HepG2 (cell line): ENCODE measurements at regions not wholly inside any gene's neighbourhood (a gene's known extent, or its start where the extent isn't known, plus 50 kb on each side); places are given as distances from the start of the nearest gene placed in this dataset.

Source experiments
- ATAC-seq: fragments of 200-7000 bp; cut with Tn5 transposase; 3 replicates; pipeline ENCODE4 v1.9.1; 2020; ENCODE audit warnings: mild to moderate bottlenecking, moderate library complexity
- BruUV-seq: library from RNA; stranded (reverse); fragments of 400-500 nt; replicated peaks from 2 replicates; lab custom pipeline; 2021; lab: Mats Ljungman, UMichigan
- CTCF ChIA-PET: fragments of 300-600 bp; formaldehyde crosslinking; extraction: SDS; loops from one replicate; lab custom pipeline; 2021; ENCODE audit warnings: low total read pairs, inconsistent platforms, low intra/inter-chr PET ratio; lab: Yijun Ruan, JAX
- POLR2A ChIA-PET: fragments of 350-600 bp; sonication (Branson Sonifier 250); formaldehyde crosslinking; loops from one replicate; lab custom pipeline; 2020; ENCODE audit warnings: antibody characterized with exemption, inconsistent platforms; lab: Yijun Ruan, JAX
- DNase-seq: peaks from one replicate; pipeline ENCODE4 v3.0.0-alpha.2; 2015; ENCODE audit warnings: low spot score
- FAIRE-seq: peaks from 3 replicates; lab custom pipeline; 2011; peaks lifted over from hg19 to GRCh38; lab: Jason Lieb, UNC
- H2AFZ ChIP-seq: one replicate; pipeline ENCODE4 v1.6.1; 2011; ENCODE audit warnings: low read length, inconsistent platforms
- H3K27ac ChIP-seq: fragments of 300-600 bp; 3 replicates; pipeline ENCODE4 v1.8.0; 2011; ENCODE audit warnings: mixed run types, mild to moderate bottlenecking, mixed read lengths, low read length, inconsistent platforms; ENCODE audit not compliant: insufficient read depth; ENCODE audit errors: extremely low read length
- H3K27me3 ChIP-seq, 2 experiments: fragments of 200-600 bp in 1 of 2; 2 replicates in 1 of 2; 3 replicates in 1 of 2; pipeline versions ENCODE4 v1.6.0 to v1.8.0; 2011; ENCODE audit warnings: low read length in 2 of 2, mild to moderate bottlenecking in 2 of 2, moderate library complexity in 2 of 2, inconsistent platforms in 1 of 2; ENCODE audit not compliant: insufficient read depth in 2 of 2, control insufficient read depth in 1 of 2
- H3K36me3 ChIP-seq, 2 experiments: fragments of 200-600 bp in 1 of 2; replicated peaks in 1 of 2; 2 replicates in 1 of 2; 3 replicates in 1 of 2; pipeline versions ENCODE4 v1.5.1 to v1.8.0; 2011; ENCODE audit warnings: low read length in 2 of 2, inconsistent platforms in 1 of 2; ENCODE audit not compliant: insufficient read depth in 2 of 2, control insufficient read depth in 1 of 2
- H3K4me1 ChIP-seq: 2 replicates; pipeline ENCODE4 v1.5.1; 2012; ENCODE audit warnings: low read length, inconsistent platforms; ENCODE audit not compliant: insufficient read depth
- H3K4me2 ChIP-seq: 2 replicates; pipeline ENCODE4 v1.6.0; 2011; ENCODE audit warnings: low read depth, low read length, inconsistent platforms
- H3K4me3 ChIP-seq, 3 experiments: fragments of 200-600 bp in 1 of 3; sonication (generic), shearing (Covaris generic) in 1 of 3; replicated peaks in 1 of 3; 2 replicates each; pipeline ENCODE4 v1.5.1; 2011 to 2016; ENCODE audit warnings: low read length in 3 of 3, inconsistent platforms in 2 of 3, low read depth in 2 of 3, mild to moderate bottlenecking in 2 of 3, control low read depth in 1 of 3, mixed read lengths in 1 of 3; ENCODE audit not compliant: insufficient read depth in 1 of 3
- H3K79me2 ChIP-seq: one replicate; pipeline ENCODE4 v1.6.1; 2011; ENCODE audit warnings: low read length, inconsistent platforms; ENCODE audit not compliant: insufficient read depth
- H3K9ac ChIP-seq: 2 replicates; pipeline ENCODE4 v1.6.0; 2011; ENCODE audit warnings: mild to moderate bottlenecking, low read depth, low read length, inconsistent platforms; ENCODE audit not compliant: insufficient read depth
- H3K9me3 ChIP-seq: 2 replicates; pipeline ENCODE4 v1.5.1; 2012; ENCODE audit warnings: mild to moderate bottlenecking, low read length
- H4K20me1 ChIP-seq: 2 replicates; pipeline ENCODE4 v1.6.0; 2011; ENCODE audit warnings: inconsistent platforms, mild to moderate bottlenecking, low read length, moderate library complexity; ENCODE audit not compliant: insufficient read depth
- AGO1 ChIP-seq: fragments of 200-400 bp; formaldehyde crosslinking; IDR thresholded peaks from 2 replicates; pipeline ENCODE4 v1.6.1; 2017; ENCODE audit warnings: mild to moderate bottlenecking, low read depth, low read length, moderate library complexity; ENCODE audit not compliant: poor library complexity, severe bottlenecking
- CBX2 ChIP-seq, 2 experiments: fragments of 200-600 bp in 1 of 2; sonication (generic); formaldehyde crosslinking in 1 of 2; IDR thresholded peaks; 2 replicates each; pipeline versions ENCODE4 v1.7.0 to v1.8.1; 2018 to 2022; ENCODE audit warnings: low read depth in 2 of 2, low read length in 1 of 2, mild to moderate bottlenecking in 1 of 2, missing genetic modification reagents in 1 of 2
- DNMT1 ChIP-seq: sonication (generic); formaldehyde crosslinking; IDR thresholded peaks from 2 replicates; pipeline ENCODE4 v1.5.1; 2020; ENCODE audit warnings: mild to moderate bottlenecking, missing genetic modification reagents
- ERF ChIP-seq: IDR thresholded peaks from 2 replicates; pipeline ENCODE4 v1.6.1; 2018; ENCODE audit warnings: missing biosample characterization, missing genetic modification reagents
- FOXK1 ChIP-seq: sonication (generic); formaldehyde crosslinking; IDR thresholded peaks from 2 replicates; pipeline ENCODE4 v1.4.0; 2020; ENCODE audit warnings: low read depth, missing genetic modification reagents, borderline replicate concordance
- HOXA3 ChIP-seq: sonication (generic); formaldehyde crosslinking; IDR thresholded peaks from 2 replicates; pipeline ENCODE4 v1.5.0; 2020; ENCODE audit warnings: missing genetic modification reagents
- NFYB ChIP-seq: sonication (generic); formaldehyde crosslinking; IDR thresholded peaks from 2 replicates; pipeline ENCODE4 v1.4.0; 2020; ENCODE audit warnings: missing genetic modification reagents
- NFYC ChIP-seq: IDR thresholded peaks from 2 replicates; pipeline ENCODE4 v1.6.1; 2016; ENCODE audit warnings: missing genetic modification reagents, missing compliant biosample characterization
- PBX2 ChIP-seq: IDR thresholded peaks from 2 replicates; pipeline ENCODE4 v1.6.1; 2016; ENCODE audit warnings: control low read depth
- PHF21A ChIP-seq: sonication (generic); formaldehyde crosslinking; IDR thresholded peaks from 2 replicates; pipeline ENCODE4 v1.5.0; 2020; ENCODE audit warnings: mild to moderate bottlenecking, missing genetic modification reagents
- SMC3 ChIP-seq: IDR thresholded peaks from 2 replicates; pipeline ENCODE4 v1.6.1; 2011; ENCODE audit warnings: low read length, improper control_type of control experiment
- STAG1 ChIP-seq: sonication (generic); formaldehyde crosslinking; IDR thresholded peaks from 2 replicates; pipeline ENCODE4 v1.4.0; 2020; ENCODE audit warnings: missing genetic modification reagents
- ZMAT5 ChIP-seq: sonication (generic); formaldehyde crosslinking; IDR thresholded peaks from 2 replicates; pipeline ENCODE4 v1.5.0; 2020; ENCODE audit warnings: mild to moderate bottlenecking, low read depth, missing genetic modification reagents, borderline replicate concordance
- WGBS: methylation state at CpG from one replicate; pipeline ENCODE4 v1.1.6; 2017; ENCODE audit warnings: low lambda C conversion rate; 5-methylcytosine and 5-hydroxymethylcytosine counted together
- in situ Hi-C: cut with HindIII; loops from 2 replicates; pipeline ENCODE4 v1.10.0; 2017; ENCODE audit warnings: low pct_unique_long_range_greater_than_20kb; ENCODE audit not compliant: extremely low pct_ligation_motif_present
- intact Hi-C: fragments of 100-400 bp; cut with micrococcal nuclease; formaldehyde crosslinking; loops from one replicate; pipeline ENCODE4 v1.10.0; 2022; ENCODE audit not compliant: unreplicated experiment

GRCh38 chr7:25854608-25855497, 297.1 kb upstream of the NFE2L3 start:
- in situ Hi-C loops (loop anchor here (5.0 to 10.0 kb wide), 4 partner anchors 140 to 598 kb away; no protein-coding TSS in a partner anchor), intact Hi-C loops (loop anchor here (1.0 to 2.0 kb wide), 2 partner anchors 135 to 464 kb away; no protein-coding TSS in a partner anchor)
- FAIRE-seq (peak; percentile 18), ATAC-seq (peak; percentile 9; the same call in 2 of the 3 replicates), DNase-seq (peak; percentile 66)
- Histone ChIP-seq H3K27me3 (peaks cover 3 to 76% of the 10 kb centered on the region in 2 experiments), H3K36me3 (no peaks in the 10 kb centered on the region), H2AFZ (no peak overlapping the region), H3K9ac (no peak overlapping the region), H3K4me2 (no peak overlapping the region), H3K9me3 (no peaks in the 10 kb centered on the region), H3K4me1 (peaks cover 36% of the 10 kb centered on the region), H3K27ac (no peak overlapping the region), H3K79me2 (no peaks in the 10 kb centered on the region), H4K20me1 (no peaks in the 10 kb centered on the region), H3K4me3 (no peak overlapping the region)
- 25% methylated on average over 20 of the region's 20 CpGs for WGBS
- no TSS peak for BruUV-seq
- CTCF ChIA-PET = interaction anchor here (0.9 to 1.0 kb wide), 2 partner anchors 289 to 595 kb away, joined by 3 to 4 read pairs; no protein-coding TSS in a partner anchor
- POLR2A ChIA-PET = no interaction called here
- TF ChIP-seq NFYC = peak; percentile 58
- peak; percentile 11; the same call in 1 of the 2 replicates for TF ChIP-seq FOXK1 (CRISPR knock-in tag)
- 0 out of 2 replicates have a peak, but pooled peaks have one; percentile 8 for TF ChIP-seq STAG1 (CRISPR knock-in tag)
- no peak for TF ChIP-seq DNMT1 (CRISPR knock-in tag)
- TF ChIP-seq PBX2 (CRISPR knock-in tag) = peak; percentile 55; the same call in 1 of the 2 replicates
- peak; percentile 50 for TF ChIP-seq SMC3
- TF ChIP-seq ZMAT5 (CRISPR knock-in tag) = no peak
- no peak for TF ChIP-seq HOXA3 (CRISPR knock-in tag)
- no peak for TF ChIP-seq ERF (CRISPR knock-in tag)
- TF ChIP-seq PHF21A (CRISPR knock-in tag) = no peak
- peak; percentile 49 for TF ChIP-seq NFYB (CRISPR knock-in tag)
- TF ChIP-seq AGO1 = no peak
- TF ChIP-seq CBX2 (IDR thresholded peaks at IDR 0.05; ENCODE audit: low read depth, low read length) = peak; percentile 18; the same call in 1 of the 2 replicates
- TF ChIP-seq CBX2 (CRISPR knock-in tag; IDR thresholded peaks at IDR 0.05; ENCODE audit: low read depth) = no peak
